ENCODE measurements at regions not wholly inside any gene's neighbourhood (a gene's known extent, or its start where the extent isn't known, plus 50 kb on each side); places are given as distances from the start of the nearest gene placed in this dataset.

GRCh38 chr15:77821959-77822256 lies 189.2 kb upstream of the LINGO1 start:
- peaks cover 7% of the 10 kb centered on the region for H3K4me1 Mint-ChIP-seq
- H3K4me3 Mint-ChIP-seq, result no peak overlapping the region
- no peaks in the 10 kb centered on the region for H3K9me3 ChIP-seq (ENCODE audit: control insufficient read depth, low read length, poor library complexity, severe bottlenecking)
- ATAC-seq (no peak), DNase-seq (no peak)
- peaks cover 3% of the 10 kb centered on the region for H3K36me3 Mint-ChIP-seq (ENCODE audit: low read depth)
- H3K27me3 Mint-ChIP-seq, result peaks cover 62% of the 10 kb centered on the region
- H3K27ac Mint-ChIP-seq, result no peak overlapping the region

- Mint-ChIP-seq H3K4me1 (peaks cover 9% of the 10 kb centered on the region), H3K36me3 (ENCODE audit: low read depth) (peaks cover 3% of the 10 kb centered on the region), H3K27ac (no peak overlapping the region), H3K4me3 (no peak overlapping the region), H3K27me3 (peaks cover 67% of the 10 kb centered on the region)
- DNase-seq, result no peak
- ATAC-seq, result no peak
- H3K9me3 ChIP-seq (ENCODE audit: control insufficient read depth, low read length, poor library complexity, severe bottlenecking), result no peaks in the 10 kb centered on the region
Observed at GRCh38 chr15:77821188-77821958, 188.7 kb upstream of the LINGO1 start.

- no peak for ATAC-seq
- H3K36me3 Mint-ChIP-seq (ENCODE audit: low read depth), result peaks cover 3% of the 10 kb centered on the region
- no peak for DNase-seq
- no peaks in the 10 kb centered on the region for H3K9me3 ChIP-seq (ENCODE audit: control insufficient read depth, low read length, poor library complexity, severe bottlenecking)
- peaks cover 73% of the 10 kb centered on the region for H3K27me3 Mint-ChIP-seq
- H3K4me3 Mint-ChIP-seq, result peak overlapping the region; percentile 56
- no peak overlapping the region for H3K27ac Mint-ChIP-seq
- H3K4me1 Mint-ChIP-seq, result peaks cover 14% of the 10 kb centered on the region
Observed at GRCh38 chr15:77819851-77820728, 187.4 kb upstream of the LINGO1 start.

GRCh38 chr15:77819048-77819850 lies 186.5 kb upstream of the LINGO1 start:
- H3K9me3 ChIP-seq (ENCODE audit: control insufficient read depth, low read length, poor library complexity, severe bottlenecking), result no peaks in the 10 kb centered on the region
- Mint-ChIP-seq H3K27me3 (peaks cover 74% of the 10 kb centered on the region), H3K36me3 (ENCODE audit: low read depth) (peaks cover 3% of the 10 kb centered on the region), H3K27ac (no peak overlapping the region), H3K4me1 (peaks cover 14% of the 10 kb centered on the region), H3K4me3 (no peak overlapping the region)
- DNase-seq (no peak), ATAC-seq (no peak)

GRCh38 chr15:77818484-77819047 lies 185.9 kb upstream of the LINGO1 start:
- Mint-ChIP-seq H3K27ac (no peak overlapping the region), H3K36me3 (ENCODE audit: low read depth) (peaks cover 3% of the 10 kb centered on the region), H3K4me3 (peak overlapping the region; percentile 71), H3K4me1 (peaks cover 14% of the 10 kb centered on the region), H3K27me3 (peaks cover 67% of the 10 kb centered on the region)
- no peak for DNase-seq
- no peaks in the 10 kb centered on the region for H3K9me3 ChIP-seq (ENCODE audit: control insufficient read depth, low read length, poor library complexity, severe bottlenecking)
- ATAC-seq, result no peak

GRCh38 chr15:77817434-77817833 lies 184.7 kb upstream of the LINGO1 start:
- H3K36me3 Mint-ChIP-seq (ENCODE audit: low read depth), result peaks cover 3% of the 10 kb centered on the region
- H3K4me3 Mint-ChIP-seq, result peak overlapping the region; percentile 71
- no peaks in the 10 kb centered on the region for H3K9me3 ChIP-seq (ENCODE audit: control insufficient read depth, low read length, poor library complexity, severe bottlenecking)
- H3K4me1 Mint-ChIP-seq, result peaks cover 12% of the 10 kb centered on the region
- H3K27me3 Mint-ChIP-seq, result peaks cover 65% of the 10 kb centered on the region
- no peak for DNase-seq
- no peak for ATAC-seq
- no peak overlapping the region for H3K27ac Mint-ChIP-seq

GRCh38 chr15:77816983-77817382 lies 184.3 kb upstream of the LINGO1 start:
- DNase-seq (no peak), ATAC-seq (no peak)
- Mint-ChIP-seq H3K27ac (no peak overlapping the region), H3K4me3 (peak overlapping the region; percentile 49), H3K27me3 (peaks cover 61% of the 10 kb centered on the region), H3K4me1 (peaks cover 12% of the 10 kb centered on the region), H3K36me3 (ENCODE audit: low read depth) (peaks cover 3% of the 10 kb centered on the region)
- no peaks in the 10 kb centered on the region for H3K9me3 ChIP-seq (ENCODE audit: control insufficient read depth, low read length, poor library complexity, severe bottlenecking)

GRCh38 chr15:77815015-77815414 lies 182.3 kb upstream of the LINGO1 start:
- ATAC-seq (no peak), DNase-seq (no peak)
- Mint-ChIP-seq H3K4me1 (peaks cover 7% of the 10 kb centered on the region), H3K27me3 (peaks cover 44% of the 10 kb centered on the region), H3K36me3 (ENCODE audit: low read depth) (no peaks in the 10 kb centered on the region), H3K4me3 (no peak overlapping the region), H3K27ac (no peak overlapping the region)
- no peaks in the 10 kb centered on the region for H3K9me3 ChIP-seq (ENCODE audit: control insufficient read depth, low read length, poor library complexity, severe bottlenecking)

GRCh38 chr15:77812664-77813063 lies 180.0 kb upstream of the LINGO1 start:
- H3K9me3 ChIP-seq (ENCODE audit: control insufficient read depth, low read length, poor library complexity, severe bottlenecking), result no peaks in the 10 kb centered on the region
- DNase-seq (no peak), ATAC-seq (no peak)
- no peak overlapping the region for H3K27ac Mint-ChIP-seq
- H3K4me3 Mint-ChIP-seq, result no peak overlapping the region
- H3K36me3 Mint-ChIP-seq (ENCODE audit: low read depth), result no peaks in the 10 kb centered on the region
- H3K4me1 Mint-ChIP-seq, result peaks cover 7% of the 10 kb centered on the region
- H3K27me3 Mint-ChIP-seq, result peaks cover 38% of the 10 kb centered on the region

- peaks cover 42% of the 10 kb centered on the region for H3K27me3 Mint-ChIP-seq
- no peak overlapping the region for H3K4me3 Mint-ChIP-seq
- no peak for DNase-seq
- peaks cover 5% of the 10 kb centered on the region for H3K4me1 Mint-ChIP-seq
- no peaks in the 10 kb centered on the region for H3K9me3 ChIP-seq (ENCODE audit: control insufficient read depth, low read length, poor library complexity, severe bottlenecking)
- no peak overlapping the region for H3K27ac Mint-ChIP-seq
- H3K36me3 Mint-ChIP-seq (ENCODE audit: low read depth), result no peaks in the 10 kb centered on the region
- ATAC-seq, result no peak
Observed at GRCh38 chr15:77811270-77811669, 178.6 kb upstream of the LINGO1 start.

DNA sequence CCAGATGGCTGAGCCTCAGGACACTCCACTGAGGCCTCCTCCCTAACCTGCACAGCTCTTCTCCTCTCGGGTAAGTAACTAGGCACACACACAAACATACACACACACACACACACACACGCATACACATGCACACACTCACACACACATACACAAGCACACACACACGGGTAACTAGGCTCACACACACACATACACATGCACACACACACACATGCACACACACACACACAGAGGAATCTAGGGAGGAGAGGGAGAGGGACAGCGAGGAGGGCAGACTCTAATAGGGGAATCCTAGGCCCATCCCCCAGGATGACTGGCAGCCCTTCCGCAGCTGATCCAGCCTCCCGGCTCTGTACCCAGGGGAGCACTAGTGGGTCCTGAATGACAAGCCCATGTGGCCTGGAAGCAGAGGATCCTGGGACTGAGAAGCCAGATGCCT lies 177.4 kb upstream of the LINGO1 start:
- H3K9me3 ChIP-seq (ENCODE audit: control insufficient read depth, low read length, poor library complexity, severe bottlenecking), result no peaks in the 10 kb centered on the region
- H3K4me3 Mint-ChIP-seq, result no peak overlapping the region
- no peak overlapping the region for H3K27ac Mint-ChIP-seq
- no peaks in the 10 kb centered on the region for H3K36me3 Mint-ChIP-seq (ENCODE audit: low read depth)
- DNase-seq, result no peak
- no peak for ATAC-seq
- no peaks in the 10 kb centered on the region for H3K4me1 Mint-ChIP-seq
- peaks cover 32% of the 10 kb centered on the region for H3K27me3 Mint-ChIP-seq

- Mint-ChIP-seq H3K27me3 (peaks cover 29% of the 10 kb centered on the region), H3K27ac (no peak overlapping the region), H3K4me1 (no peaks in the 10 kb centered on the region), H3K4me3 (no peak overlapping the region), H3K36me3 (ENCODE audit: low read depth) (no peaks in the 10 kb centered on the region)
- ATAC-seq, result no peak
- no peak for DNase-seq
- no peaks in the 10 kb centered on the region for H3K9me3 ChIP-seq (ENCODE audit: control insufficient read depth, low read length, poor library complexity, severe bottlenecking)
Observed at GRCh38 chr15:77808581-77809177, 176.0 kb upstream of the LINGO1 start.

All from T-helper 17 cell (primary cell).